Activated B cell treated with CpG ODN at 0.5 μM for 24 hours (primary cell): ENCODE measurements at regions not wholly inside any gene's neighbourhood (a gene's known extent, or its start where the extent isn't known, plus 50 kb on each side); places are given as distances from the start of the nearest gene placed in this dataset.

Experiments
- ATAC-seq: fragments of 200-7000 bp; cut with Tn5 transposase; one replicate; pipeline ENCODE4 v1.10.0; 2021; ENCODE audit warnings: low read depth, mild to moderate bottlenecking, moderate library complexity
- CTCF ChIA-PET: fragments of 350-600 bp; sonication (Branson Sonifier 250); formaldehyde crosslinking; loops from one replicate; lab custom pipeline; 2021; ENCODE audit warnings: antibody characterized with exemption; lab: Charles Lee
- POLR2A ChIA-PET: fragments of 350-600 bp; sonication (Branson Sonifier 250); formaldehyde crosslinking; loops from one replicate; lab custom pipeline; 2021; ENCODE audit warnings: antibody characterized with exemption; lab: Charles Lee
- DNase-seq: peaks from one replicate; pipeline ENCODE4 v3.0.0; 2022
- H3K27ac Mint-ChIP-seq: one replicate; pipeline ENCODE4 v1.8.0; 2020; ENCODE audit warnings: mixed read lengths
- H3K27me3 Mint-ChIP-seq: one replicate; pipeline ENCODE4 v1.8.0; 2021; ENCODE audit warnings: mixed read lengths
- H3K36me3 Mint-ChIP-seq: one replicate; pipeline ENCODE4 v1.8.0; 2021; ENCODE audit warnings: low read depth, mixed read lengths
- H3K4me1 Mint-ChIP-seq: one replicate; pipeline ENCODE4 v1.8.0; 2021; ENCODE audit warnings: mixed read lengths
- H3K4me3 Mint-ChIP-seq: one replicate; pipeline ENCODE4 v1.8.0; 2020; ENCODE audit warnings: mild to moderate bottlenecking, mixed read lengths
- H3K9me3 Mint-ChIP-seq: one replicate; pipeline ENCODE4 v1.8.0; 2020; ENCODE audit warnings: mixed read lengths
- CTCF ChIP-seq: fragments of 200-600 bp; IDR thresholded peaks from one replicate; pipeline ENCODE4 v1.8.0; 2022; ENCODE audit warnings: antibody characterized with exemption, mild to moderate bottlenecking
- intact Hi-C: fragments of 100-400 bp; cut with micrococcal nuclease; formaldehyde crosslinking; loops from one replicate; pipeline ENCODE4 v1.15.1; 2024

- H3K9me3 Mint-ChIP-seq: peaks cover 9% of the 10 kb centered on the region
- no peak for DNase-seq
- TF ChIP-seq CTCF: no peak
- no peaks in the 10 kb centered on the region for H3K36me3 Mint-ChIP-seq
- CTCF ChIA-PET: no interaction called here
- intact Hi-C loops: no loop called here
- POLR2A ChIA-PET: no interaction called here
- H3K27ac Mint-ChIP-seq: no peak overlapping the region
- ATAC-seq: no peak
- H3K27me3 Mint-ChIP-seq: no peaks in the 10 kb centered on the region
- no peaks in the 10 kb centered on the region for H3K4me1 Mint-ChIP-seq
- H3K4me3 Mint-ChIP-seq: no peak overlapping the region
Observed at GRCh38 chr5:30505014-30505886, 688.2 kb upstream of the CDH6 start.

GRCh38 chr5:30502277-30502676 lies 691.2 kb upstream of the CDH6 start:
- ChIA-PET CTCF (no interaction called here), POLR2A (no interaction called here)
- intact Hi-C loops: no loop called here
- H3K4me3 Mint-ChIP-seq: no peak overlapping the region
- H3K36me3 Mint-ChIP-seq: no peaks in the 10 kb centered on the region
- no peak for DNase-seq
- ATAC-seq: no peak
- TF ChIP-seq CTCF: no peak
- H3K4me1 Mint-ChIP-seq: no peaks in the 10 kb centered on the region
- H3K9me3 Mint-ChIP-seq: peaks cover 5% of the 10 kb centered on the region
- H3K27me3 Mint-ChIP-seq: no peaks in the 10 kb centered on the region
- H3K27ac Mint-ChIP-seq: no peak overlapping the region

- ATAC-seq (no peak), DNase-seq (no peak)
- ChIA-PET CTCF (no interaction called here), POLR2A (no interaction called here)
- intact Hi-C loops: no loop called here
- peaks cover 8% of the 10 kb centered on the region for H3K9me3 Mint-ChIP-seq
- no peaks in the 10 kb centered on the region for H3K36me3 Mint-ChIP-seq
- H3K4me1 Mint-ChIP-seq: no peaks in the 10 kb centered on the region
- TF ChIP-seq CTCF: no peak
- H3K4me3 Mint-ChIP-seq: no peak overlapping the region
- no peaks in the 10 kb centered on the region for H3K27me3 Mint-ChIP-seq
- H3K27ac Mint-ChIP-seq: no peak overlapping the region
Observed at GRCh38 chr5:30501065-30501464, 692.4 kb upstream of the CDH6 start.

- H3K4me1 Mint-ChIP-seq: no peaks in the 10 kb centered on the region
- no peak for TF ChIP-seq CTCF
- H3K9me3 Mint-ChIP-seq: peaks cover 8% of the 10 kb centered on the region
- DNase-seq: no peak
- no peak overlapping the region for H3K4me3 Mint-ChIP-seq
- ChIA-PET CTCF (no interaction called here), POLR2A (no interaction called here)
- ATAC-seq: no peak
- no peak overlapping the region for H3K27ac Mint-ChIP-seq
- no peaks in the 10 kb centered on the region for H3K27me3 Mint-ChIP-seq
- intact Hi-C loops: no loop called here
- H3K36me3 Mint-ChIP-seq: no peaks in the 10 kb centered on the region
Observed at GRCh38 chr5:30500513-30500912, 693.0 kb upstream of the CDH6 start.

GRCh38 chr5:30499402-30499801 lies 694.1 kb upstream of the CDH6 start:
- no peak for TF ChIP-seq CTCF
- no peak for DNase-seq
- ChIA-PET POLR2A (no interaction called here), CTCF (no interaction called here)
- Mint-ChIP-seq H3K27ac (no peak overlapping the region), H3K9me3 (peaks cover 10% of the 10 kb centered on the region), H3K4me3 (no peak overlapping the region), H3K36me3 (no peaks in the 10 kb centered on the region), H3K27me3 (no peaks in the 10 kb centered on the region), H3K4me1 (no peaks in the 10 kb centered on the region)
- no peak for ATAC-seq
- intact Hi-C loops: no loop called here
